Vagina (tissue), 2 donors: ENCODE measurements at regions not wholly inside any gene's neighbourhood (a gene's known extent, or its start where the extent isn't known, plus 50 kb on each side); places are given as distances from the start of the nearest gene placed in this dataset.

ENCODE experiments used
- POLR2A ChIP-seq, 2 donors: fragments of 450-650 bp; IDR thresholded peaks; one replicate each; pipeline ENCODE4 v1.6.1; 2017; ENCODE audit warnings: antibody characterized with exemption in 2 of 2, mild to moderate bottlenecking in 2 of 2, moderate library complexity in 2 of 2
- POLR2AphosphoS5 ChIP-seq, 2 donors: sonication (generic); formaldehyde crosslinking; IDR thresholded peaks; one replicate each; pipeline ENCODE4 v1.9.0; 2017; ENCODE audit warnings: antibody characterized with exemption in 2 of 2, mild to moderate bottlenecking in 2 of 2, low read depth in 1 of 2; ENCODE audit not compliant: insufficient read depth in 1 of 2
- TF ChIP-seq, protein P1 (sequence below), 3 experiments: fragments of 450-650 bp in 2 of 3; fragments of 200-600 bp in 1 of 3; sonication (generic) in 1 of 3; IDR thresholded peaks; one replicate each; pipeline ENCODE4 v1.5.1; 2017 to 2019; ENCODE audit warnings: antibody characterized with exemption in 3 of 3, mild to moderate bottlenecking in 2 of 3, moderate library complexity in 2 of 3

DNA sequence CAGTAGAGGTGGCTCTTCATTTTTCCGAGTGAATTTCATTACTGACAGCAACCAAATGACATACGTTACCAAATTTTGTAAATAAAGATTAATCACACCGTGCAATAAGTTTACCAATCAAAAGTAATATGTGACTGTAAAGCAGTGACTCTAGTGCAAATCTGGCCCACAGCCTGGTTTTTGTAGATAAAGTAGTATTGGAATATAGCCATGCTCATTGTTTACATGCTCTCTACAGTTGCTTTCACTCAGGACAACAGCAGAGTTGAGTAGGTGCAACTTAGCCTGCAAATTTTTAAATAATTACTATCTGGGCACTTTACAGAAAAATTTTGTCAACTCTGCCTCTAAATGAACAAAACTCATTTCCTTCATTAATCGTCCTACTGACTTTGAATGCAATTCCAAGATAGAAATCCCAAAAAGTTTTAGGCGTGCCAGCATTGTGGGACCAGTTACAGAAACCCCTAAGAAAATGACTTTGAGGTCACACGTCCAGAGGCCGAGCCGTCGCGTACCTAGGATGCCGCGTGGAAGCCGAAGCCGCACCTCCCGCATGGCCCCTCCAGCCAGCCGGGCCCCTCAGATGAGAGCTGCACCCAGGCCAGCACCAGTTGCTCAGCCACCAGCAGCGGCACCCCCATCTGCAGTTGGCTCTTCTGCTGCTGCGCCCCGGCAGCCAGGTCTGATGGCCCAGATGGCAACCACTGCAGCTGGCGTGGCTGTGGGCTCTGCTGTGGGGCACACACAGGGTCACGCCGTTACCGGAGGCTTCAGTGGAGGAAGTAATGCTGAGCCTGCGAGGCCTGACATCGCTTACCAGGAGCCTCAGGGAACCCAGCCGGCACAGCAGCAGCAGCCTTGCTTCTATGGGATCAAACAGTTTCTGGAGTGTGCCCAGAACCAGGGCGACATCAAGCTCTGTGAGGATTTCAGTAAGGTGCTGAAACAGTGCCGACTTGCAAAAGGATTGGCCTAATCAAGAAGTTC lies 180.7 kb upstream of the TLE4 start:
- TF ChIP-seq POLR2AphosphoS5 (IDR thresholded peaks at IDR 0.05; ENCODE audit: insufficient read depth in 1 of 2, low read depth in 1 of 2) = no peak
- TF ChIP-seq POLR2A (IDR thresholded peaks at IDR 0.05) = no peak
- TF ChIP-seq, protein P1, sequence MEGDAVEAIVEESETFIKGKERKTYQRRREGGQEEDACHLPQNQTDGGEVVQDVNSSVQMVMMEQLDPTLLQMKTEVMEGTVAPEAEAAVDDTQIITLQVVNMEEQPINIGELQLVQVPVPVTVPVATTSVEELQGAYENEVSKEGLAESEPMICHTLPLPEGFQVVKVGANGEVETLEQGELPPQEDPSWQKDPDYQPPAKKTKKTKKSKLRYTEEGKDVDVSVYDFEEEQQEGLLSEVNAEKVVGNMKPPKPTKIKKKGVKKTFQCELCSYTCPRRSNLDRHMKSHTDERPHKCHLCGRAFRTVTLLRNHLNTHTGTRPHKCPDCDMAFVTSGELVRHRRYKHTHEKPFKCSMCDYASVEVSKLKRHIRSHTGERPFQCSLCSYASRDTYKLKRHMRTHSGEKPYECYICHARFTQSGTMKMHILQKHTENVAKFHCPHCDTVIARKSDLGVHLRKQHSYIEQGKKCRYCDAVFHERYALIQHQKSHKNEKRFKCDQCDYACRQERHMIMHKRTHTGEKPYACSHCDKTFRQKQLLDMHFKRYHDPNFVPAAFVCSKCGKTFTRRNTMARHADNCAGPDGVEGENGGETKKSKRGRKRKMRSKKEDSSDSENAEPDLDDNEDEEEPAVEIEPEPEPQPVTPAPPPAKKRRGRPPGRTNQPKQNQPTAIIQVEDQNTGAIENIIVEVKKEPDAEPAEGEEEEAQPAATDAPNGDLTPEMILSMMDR (IDR thresholded peaks at IDR 0.05) = no peak
